OCI-LY7 (cell line): ENCODE measurements at regions not wholly inside any gene's neighbourhood (a gene's known extent, or its start where the extent isn't known, plus 50 kb on each side); places are given as distances from the start of the nearest gene placed in this dataset.

Experiments
- BruUV-seq: library from RNA; stranded (reverse); fragments of 400-500 nt; replicated peaks from 2 replicates; lab custom pipeline; 2021; lab: Mats Ljungman, UMichigan
- CTCF ChIA-PET: fragments of 300-600 bp; sonication (Branson Sonifier 250); formaldehyde crosslinking; loops from one replicate; lab custom pipeline; 2022; ENCODE audit warnings: antibody characterized with exemption; ENCODE audit not compliant: unreplicated experiment; lab: Charles Lee
- POLR2A ChIA-PET: fragments of 300-600 bp; sonication (Branson Sonifier 250); formaldehyde crosslinking; loops from one replicate; lab custom pipeline; 2022; ENCODE audit warnings: antibody characterized with exemption; lab: Charles Lee
- DNase-seq: peaks from one replicate; pipeline ENCODE4 v3.0.0-alpha.2; 2015; ENCODE audit warnings: low spot score
- H2AFZ ChIP-seq: fragments of 200-600 bp; sonication (generic), shearing (Covaris generic); 2 replicates; pipeline ENCODE4 v1.6.1; 2014; ENCODE audit warnings: mild to moderate bottlenecking, antibody characterized with exemption, low read length, moderate library complexity
- H3K27ac ChIP-seq: fragments of 200-600 bp; sonication (generic); 2 replicates; pipeline ENCODE4 v1.5.1; 2014; ENCODE audit warnings: mixed run types, low read depth, mild to moderate bottlenecking, moderate library complexity, low read length, inconsistent platforms; ENCODE audit not compliant: poor library complexity, severe bottlenecking
- H3K36me3 ChIP-seq: fragments of 200-600 bp; sonication (generic); 2 replicates; pipeline ENCODE4 v1.6.1; 2014; ENCODE audit warnings: mild to moderate bottlenecking, antibody characterized with exemption, low read length, moderate library complexity, mixed read lengths; ENCODE audit not compliant: insufficient read depth
- H3K4me1 ChIP-seq: fragments of 200-600 bp; sonication (generic); 2 replicates; pipeline ENCODE4 v1.5.1; 2014; ENCODE audit warnings: mild to moderate bottlenecking, low read length; ENCODE audit not compliant: insufficient read depth, poor library complexity, severe bottlenecking
- H3K4me2 ChIP-seq: fragments of 200-600 bp; sonication (generic); 2 replicates; pipeline ENCODE4 v1.6.1; 2014; ENCODE audit warnings: mild to moderate bottlenecking, low read length
- H3K4me3 ChIP-seq: fragments of 200-600 bp; sonication (generic); 2 replicates; pipeline ENCODE4 v1.5.1; 2014; ENCODE audit warnings: mild to moderate bottlenecking, low read depth, low read length; ENCODE audit not compliant: poor library complexity, severe bottlenecking
- H3K79me2 ChIP-seq: fragments of 200-600 bp; sonication (generic); 2 replicates; pipeline ENCODE4 v1.6.1; 2016; ENCODE audit warnings: low read depth, mild to moderate bottlenecking, low read length, moderate library complexity, mixed read lengths; ENCODE audit not compliant: insufficient read depth
- H3K9me2 ChIP-seq: fragments of 200-600 bp; sonication (generic); 2 replicates; pipeline ENCODE4 v1.6.1; 2016; ENCODE audit warnings: mild to moderate bottlenecking, low read length, mixed read lengths; ENCODE audit not compliant: insufficient read depth
- H3K9me3 ChIP-seq: fragments of 200-600 bp; sonication (generic); 2 replicates; pipeline ENCODE4 v1.6.1; 2014; ENCODE audit warnings: mild to moderate bottlenecking, mixed run types, low read length, mixed read lengths
- H4K20me1 ChIP-seq: fragments of 200-600 bp; sonication (generic); 2 replicates; pipeline ENCODE4 v1.6.1; 2014; ENCODE audit warnings: mild to moderate bottlenecking, antibody characterized with exemption, low read length, moderate library complexity, mixed read lengths; ENCODE audit not compliant: insufficient read depth
- CTCF ChIP-seq: fragments of 200-600 bp; sonication (generic); conservative IDR thresholded peaks from 2 replicates; pipeline ENCODE4 v1.5.1; 2014; ENCODE audit warnings: mild to moderate bottlenecking, antibody characterized with exemption, low read length, moderate library complexity, mixed read lengths
- EZH2phosphoT487 ChIP-seq: fragments of 200-600 bp; sonication (generic); IDR thresholded peaks from 2 replicates; pipeline ENCODE4 v1.6.1; 2018; ENCODE audit warnings: low read depth, borderline replicate concordance, mild to moderate bottlenecking, mixed run types, antibody characterized with exemption, low read length, moderate library complexity, mixed read lengths
- intact Hi-C: fragments of 100-400 bp; cut with micrococcal nuclease; formaldehyde crosslinking; loops from one replicate; pipeline ENCODE4 v1.10.0; 2022; ENCODE audit not compliant: unreplicated experiment

DNA sequence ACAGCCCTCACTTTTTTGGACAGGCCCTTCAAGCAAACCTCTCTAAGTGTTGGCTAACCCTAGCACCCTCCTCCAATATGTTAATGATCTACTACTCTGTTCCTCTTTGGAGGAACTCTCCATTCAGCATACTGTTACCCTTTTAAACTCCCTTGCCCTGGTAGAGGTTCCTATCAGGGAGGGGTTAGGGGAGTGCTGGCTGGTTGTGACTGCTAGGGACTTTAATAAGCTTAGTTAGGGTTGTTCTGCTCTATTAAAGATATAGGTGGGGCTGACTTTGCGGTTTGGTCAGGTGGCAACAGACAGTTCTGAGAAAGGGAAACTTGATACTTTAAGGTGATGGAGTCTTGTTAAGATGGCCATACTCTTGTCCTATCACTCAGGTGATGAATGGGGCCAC is 301.5 kb upstream of the FBXO33 start:
- no peaks in the 10 kb centered on the region; the same call in 1 of the 2 replicates for H3K9me3 ChIP-seq
- H3K4me2 ChIP-seq = no peak overlapping the region
- TF ChIP-seq EZH2phosphoT487 (no peak), CTCF (no peak)
- CTCF ChIA-PET = no interaction called here
- intact Hi-C loops = no loop called here
- BruUV-seq = no TSS peak
- H3K79me2 ChIP-seq = no peaks in the 10 kb centered on the region
- no peaks in the 10 kb centered on the region for H3K4me1 ChIP-seq
- H4K20me1 ChIP-seq = no peaks in the 10 kb centered on the region
- no peak overlapping the region for H3K27ac ChIP-seq
- no peak for DNase-seq
- H2AFZ ChIP-seq = 0 out of 2 replicates have a peak overlapping the region, but pooled peaks have one; percentile 4
- POLR2A ChIA-PET = interaction anchor here (0.9 kb wide), 1 partner anchor 8 kb away, joined by 5 read pairs; no protein-coding TSS in a partner anchor
- no peak overlapping the region for H3K4me3 ChIP-seq
- no peaks in the 10 kb centered on the region for H3K9me2 ChIP-seq
- no peaks in the 10 kb centered on the region for H3K36me3 ChIP-seq

DNA sequence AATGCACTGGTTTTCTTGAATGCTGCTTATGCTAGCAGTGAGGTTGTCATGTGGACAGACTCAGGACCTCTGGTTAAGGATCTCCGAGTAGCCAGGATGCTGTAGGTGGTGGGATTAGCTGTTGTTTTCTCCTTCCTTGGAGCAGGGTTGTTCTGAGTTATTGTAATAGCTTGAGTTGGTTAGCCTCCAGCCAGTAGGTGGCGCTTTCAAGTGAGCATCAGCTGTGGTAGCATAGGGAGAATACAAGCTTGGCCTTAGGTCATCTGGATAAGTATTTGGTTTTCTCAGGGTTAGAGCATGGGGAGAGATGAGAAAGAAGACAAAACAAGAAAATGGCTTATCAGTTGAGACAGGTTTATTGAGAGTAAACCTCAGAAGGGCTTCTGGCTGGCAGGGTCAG is 299.7 kb upstream of the FBXO33 start:
- no peak overlapping the region for H3K27ac ChIP-seq
- no peaks in the 10 kb centered on the region for H3K79me2 ChIP-seq
- H3K4me3 ChIP-seq = no peak overlapping the region
- DNase-seq = peak; percentile 46
- no peak overlapping the region for H3K4me2 ChIP-seq
- no peaks in the 10 kb centered on the region; the same call in 1 of the 2 replicates for H3K9me3 ChIP-seq
- H2AFZ ChIP-seq = no peak overlapping the region
- POLR2A ChIA-PET = interaction anchor here (0.6 to 1.1 kb wide), 3 partner anchors 17 to 76 kb away, joined by 3 to 4 read pairs (median 3); no protein-coding TSS in a partner anchor
- no peaks in the 10 kb centered on the region for H4K20me1 ChIP-seq
- CTCF ChIA-PET = no interaction called here
- TF ChIP-seq EZH2phosphoT487 (no peak), CTCF (peak; percentile 85)
- no peaks in the 10 kb centered on the region for H3K36me3 ChIP-seq
- intact Hi-C loops = no loop called here
- H3K4me1 ChIP-seq = no peaks in the 10 kb centered on the region
- no peaks in the 10 kb centered on the region for H3K9me2 ChIP-seq
- no TSS peak for BruUV-seq

DNA sequence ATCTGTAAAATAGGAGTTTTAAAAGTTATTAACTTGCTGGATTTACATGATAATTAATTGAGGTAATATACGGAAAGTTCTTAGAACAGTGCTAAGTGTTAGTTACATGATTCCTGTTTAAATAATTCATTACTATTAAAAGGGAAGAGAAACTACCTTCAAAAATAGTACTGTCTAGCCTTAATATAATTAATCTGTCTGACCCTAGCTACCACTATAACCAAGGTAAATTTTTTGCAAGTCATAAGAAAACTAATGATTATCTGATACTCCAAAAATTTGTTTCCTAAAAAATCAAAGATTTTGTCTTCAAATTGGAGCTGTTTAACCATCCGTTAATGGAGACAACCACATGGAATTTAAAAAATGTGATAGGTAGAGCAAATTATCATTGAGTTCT is 294.3 kb upstream of the FBXO33 start:
- BruUV-seq = no TSS peak
- CTCF ChIA-PET = no interaction called here
- TF ChIP-seq CTCF = no peak
- TF ChIP-seq EZH2phosphoT487 = no peak

More for the DNA sequence above, 294.3 kb upstream of the FBXO33 start:
- Histone ChIP-seq H3K4me2 (no peak overlapping the region), H3K36me3 (no peaks in the 10 kb centered on the region), H3K27ac (no peak overlapping the region), H3K9me2 (no peaks in the 10 kb centered on the region), H3K4me1 (no peaks in the 10 kb centered on the region), H2AFZ (no peak overlapping the region), H3K9me3 (no peaks in the 10 kb centered on the region), H4K20me1 (no peaks in the 10 kb centered on the region), H3K4me3 (no peak overlapping the region), H3K79me2 (no peaks in the 10 kb centered on the region)
- POLR2A ChIA-PET = interaction anchor here (0.8 to 1.4 kb wide), 2 partner anchors 13 to 468 kb away, joined by 3 to 4 read pairs; no protein-coding TSS in a partner anchor
- intact Hi-C loops = no loop called here
- DNase-seq = no peak
